ENCODE measurements at regions not wholly inside any gene's neighbourhood (a gene's known extent, or its start where the extent isn't known, plus 50 kb on each side); places are given as distances from the start of the nearest gene placed in this dataset.

DNA sequence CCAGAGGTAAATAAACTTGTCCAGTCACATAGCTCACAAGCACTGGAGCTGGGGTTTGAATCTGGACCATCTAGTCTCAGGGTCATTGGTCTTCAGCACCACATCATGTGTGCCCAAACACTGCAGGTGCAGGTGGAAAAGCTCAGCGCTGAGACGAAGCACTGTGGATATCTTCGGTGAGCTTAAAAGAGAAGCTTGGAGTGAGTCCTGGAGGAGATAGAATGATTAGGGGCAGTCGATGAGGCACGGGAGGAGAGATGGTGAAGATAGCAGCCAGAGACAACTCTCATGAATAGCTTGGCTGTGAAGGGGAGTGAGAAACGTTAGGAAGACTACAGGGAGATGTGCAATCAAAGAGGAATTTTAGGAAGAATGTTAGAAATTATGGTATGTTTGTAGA is 389.3 kb downstream of the FGF9 start:
- TF ChIP-seq SIN3A (IDR thresholded peaks at IDR 0.05; ENCODE audit: borderline replicate concordance, insufficient read depth, low read length) = no peak
- TF ChIP-seq POLR2AphosphoS5 (IDR thresholded peaks at IDR 0.05; ENCODE audit: low read depth, low read length) = no peak
